ENCODE measurements at regions not wholly inside any gene's neighbourhood (a gene's known extent, or its start where the extent isn't known, plus 50 kb on each side); places are given as distances from the start of the nearest gene placed in this dataset.
"Not testable (repeated sequence)": the region's sequence is repeated elsewhere in the genome, so short reads cannot be mapped to it uniquely, and the experiment has no call there.

DNA sequence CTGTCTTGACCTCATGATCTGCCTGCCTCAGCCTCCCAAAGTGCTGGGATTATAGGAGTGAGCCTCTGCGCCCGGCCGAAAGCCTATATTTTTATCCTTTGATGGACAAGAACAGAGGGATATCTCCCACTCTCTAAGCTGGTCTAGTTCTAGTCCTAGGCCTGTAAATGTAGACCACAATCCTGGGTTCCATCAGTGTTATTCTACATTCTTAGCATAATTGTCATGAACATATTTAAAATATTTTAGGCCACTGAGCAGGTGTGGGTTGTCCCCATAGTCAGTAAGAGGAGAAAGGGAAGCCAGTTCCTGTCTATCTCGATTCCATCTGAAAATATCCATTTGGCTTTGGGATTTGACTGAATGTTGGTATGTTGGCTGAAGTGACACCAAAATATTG is 118.1 kb downstream of the EBLN2 start:
- no peak for DNase-seq

DNA sequence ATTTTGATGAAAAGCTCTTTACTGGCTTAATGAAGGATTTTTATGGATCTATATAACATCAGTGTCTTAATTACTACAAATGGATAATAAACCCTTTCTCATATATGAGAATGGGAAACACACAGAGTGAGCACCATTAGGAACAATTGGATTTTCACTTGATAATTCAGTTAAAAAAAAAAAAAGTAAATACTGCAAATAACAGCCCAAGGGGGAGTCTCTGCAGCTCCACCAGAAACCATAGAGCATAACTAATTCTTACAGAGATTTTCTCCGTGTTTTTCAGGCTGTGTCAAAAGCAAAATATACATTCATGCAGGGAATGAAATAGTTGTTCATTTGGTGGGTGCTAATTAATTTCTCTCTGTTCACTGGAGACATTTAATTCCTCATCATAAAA is 125.3 kb downstream of the EBLN2 start:
- DNase-seq = no peak

DNA sequence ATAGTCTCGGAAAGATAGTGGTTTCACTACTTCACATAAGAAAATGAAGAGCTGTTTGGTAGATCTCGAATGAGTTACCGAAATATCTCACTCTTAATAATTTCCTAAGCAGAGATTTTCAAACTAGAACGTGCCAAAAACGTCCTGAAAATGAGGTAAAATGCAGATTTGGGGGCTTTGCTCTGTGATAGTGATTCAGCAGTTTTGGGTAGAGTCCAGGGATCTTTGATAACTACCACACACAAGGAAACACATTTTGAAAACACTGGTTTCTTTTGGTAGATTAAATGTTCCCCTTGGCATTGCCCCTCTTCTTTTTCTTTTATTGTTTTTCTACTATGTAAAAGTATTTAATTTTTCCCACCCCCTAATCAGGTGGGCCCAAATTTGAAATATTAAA is 125.9 kb downstream of the EBLN2 start:
- DNase-seq = no peak

DNA sequence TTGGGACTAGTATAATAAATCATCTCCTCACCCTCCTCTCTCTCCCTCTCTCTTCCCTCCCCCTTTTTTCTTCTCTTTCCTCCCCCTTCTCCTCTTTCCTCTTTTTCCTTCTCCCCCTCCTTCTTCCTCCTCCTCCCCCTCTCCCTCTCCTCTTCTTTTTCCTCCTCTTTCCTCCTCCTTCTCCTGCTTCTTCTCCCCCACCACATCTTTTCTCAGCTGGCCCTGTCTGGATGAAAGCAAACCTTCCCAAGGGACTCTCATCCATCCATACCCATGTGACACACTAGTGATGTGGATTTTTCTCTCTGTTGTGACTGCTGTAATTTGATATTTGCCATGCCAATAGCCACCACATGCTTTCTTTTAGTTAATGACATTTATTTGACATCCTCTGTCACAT is 127.2 kb downstream of the EBLN2 start:
- no peak for DNase-seq

DNA sequence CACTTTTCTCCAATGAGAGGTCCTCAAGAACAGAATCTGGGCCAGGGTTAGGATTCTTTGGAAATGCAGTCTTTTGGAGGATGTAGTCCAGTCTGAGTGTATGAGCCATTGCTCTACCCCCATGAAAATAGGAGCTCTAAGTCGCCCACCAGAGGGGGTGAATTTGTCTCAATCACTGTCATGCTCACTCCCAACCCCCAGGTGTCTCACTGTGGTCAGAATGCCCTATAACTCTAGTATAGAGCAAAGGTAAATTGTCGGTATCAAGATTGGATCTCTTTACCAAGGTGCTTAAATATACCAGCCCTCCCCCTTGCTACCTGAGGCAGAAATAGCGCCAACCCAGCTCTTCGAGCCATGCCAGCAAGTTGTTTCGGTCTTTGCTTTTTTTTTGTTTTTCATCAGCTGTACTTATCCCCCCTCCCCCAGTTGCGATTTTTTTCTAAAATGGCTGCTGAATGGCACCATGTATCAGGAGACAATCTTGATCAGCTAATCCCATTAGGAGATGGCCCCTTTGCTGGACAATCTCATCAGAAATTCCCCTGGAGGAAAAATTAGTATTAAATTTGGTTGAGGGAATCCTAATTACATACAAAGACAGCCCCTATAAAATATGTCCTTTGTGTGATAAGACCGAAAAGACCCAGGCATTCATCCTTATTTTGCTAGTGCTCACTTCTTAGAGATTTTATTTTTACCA is 130.7 kb downstream of the EBLN2 start:
- DNase-seq = no peak

DNA sequence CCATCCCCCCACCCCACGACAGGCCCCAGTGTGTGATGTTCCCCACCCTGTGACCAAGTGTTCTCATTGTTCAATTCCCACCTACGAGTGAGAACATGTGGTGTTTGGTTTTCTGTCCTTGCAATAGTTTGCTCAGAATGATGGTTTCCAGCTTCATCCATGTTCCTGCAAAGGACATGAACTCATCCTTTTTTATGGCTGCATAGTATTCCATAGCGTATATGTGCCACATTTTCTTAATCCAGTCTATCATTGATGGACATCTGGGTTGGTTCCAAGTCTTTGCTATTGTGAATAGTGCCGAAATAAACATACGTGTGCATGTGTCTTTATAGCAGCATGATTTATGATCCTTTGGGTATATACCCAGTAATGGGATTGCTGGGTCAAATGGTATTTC is 132.5 kb downstream of the EBLN2 start:
- not testable (repeated sequence) for DNase-seq

DNA sequence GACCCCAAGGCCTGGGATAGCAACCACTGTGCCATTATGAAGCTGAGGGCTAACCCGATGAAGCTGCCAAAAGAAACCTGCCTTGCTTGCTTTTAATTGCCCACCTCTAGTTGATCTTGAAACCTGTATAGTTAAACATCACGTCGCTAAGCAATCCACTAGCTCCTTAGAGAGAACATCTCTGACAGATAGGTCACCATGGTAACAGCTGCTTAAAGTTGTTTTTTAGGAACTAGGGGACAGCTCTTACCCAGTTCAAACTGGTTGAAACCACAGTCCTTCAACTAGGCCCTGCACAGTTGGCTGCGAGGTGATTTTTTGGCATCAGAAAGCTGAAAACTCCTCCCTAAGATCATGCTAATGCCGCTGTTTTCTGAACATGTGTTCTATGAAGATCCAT is 135.7 kb downstream of the EBLN2 start:
- no peak for DNase-seq

DNA sequence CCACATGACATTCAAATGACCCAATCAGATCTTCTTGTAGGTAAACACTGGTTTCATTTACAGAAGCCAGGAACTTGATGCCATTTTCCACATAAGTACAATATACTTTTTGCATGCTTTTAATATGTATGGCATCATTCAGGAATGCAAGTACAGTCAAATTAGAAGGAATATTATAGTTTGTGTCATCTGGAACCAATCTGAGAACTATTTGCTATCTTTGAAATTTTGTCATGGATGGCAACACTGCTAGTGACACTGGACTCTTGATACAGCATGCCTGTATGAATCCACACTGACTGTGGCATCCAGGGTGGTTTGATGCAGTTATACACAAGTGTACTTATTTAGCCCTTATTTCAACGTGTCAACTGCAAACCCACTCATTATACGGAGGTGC is 141.6 kb downstream of the EBLN2 start:
- no peak for DNase-seq

DNA sequence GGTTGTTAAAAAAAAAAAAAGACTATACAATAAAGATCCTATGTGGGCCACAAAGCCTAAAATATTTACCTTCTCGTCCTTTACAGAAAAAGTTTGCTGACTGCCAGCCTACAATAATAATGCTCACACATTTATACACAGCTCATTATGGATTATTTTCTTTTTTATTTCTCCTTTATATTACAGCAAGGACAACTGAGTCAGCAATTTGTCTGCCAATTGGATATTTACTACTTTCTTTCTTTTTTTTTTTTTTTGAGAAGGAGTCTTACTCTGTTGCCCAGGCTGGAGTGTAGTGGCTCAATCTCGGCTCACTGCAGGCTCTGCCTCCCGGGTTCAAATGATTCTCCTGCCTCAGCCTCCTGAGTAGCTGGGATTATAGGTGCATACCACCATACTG is 142.2 kb downstream of the EBLN2 start:
- no peak for DNase-seq

DNA sequence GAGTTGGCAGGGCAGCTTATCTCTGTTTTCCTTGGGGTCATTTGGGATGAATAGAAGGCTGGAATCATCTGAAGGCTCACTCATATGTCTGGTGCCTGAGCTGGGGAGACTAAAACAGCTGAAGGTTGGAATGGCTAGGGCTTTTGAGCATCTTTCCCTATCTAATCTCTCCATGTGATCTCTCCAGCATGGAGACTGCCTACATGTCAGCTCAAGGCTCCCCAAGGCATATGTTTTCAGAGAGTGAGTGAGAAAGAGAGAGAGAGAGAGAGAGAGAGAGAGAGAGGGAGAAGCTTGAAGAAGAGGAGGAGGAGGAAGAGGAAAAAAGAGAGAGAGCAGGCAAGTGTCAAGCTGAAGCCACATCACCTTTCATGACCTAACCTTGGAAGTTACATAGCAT is 143.4 kb downstream of the EBLN2 start:
- DNase-seq = no peak

DNA sequence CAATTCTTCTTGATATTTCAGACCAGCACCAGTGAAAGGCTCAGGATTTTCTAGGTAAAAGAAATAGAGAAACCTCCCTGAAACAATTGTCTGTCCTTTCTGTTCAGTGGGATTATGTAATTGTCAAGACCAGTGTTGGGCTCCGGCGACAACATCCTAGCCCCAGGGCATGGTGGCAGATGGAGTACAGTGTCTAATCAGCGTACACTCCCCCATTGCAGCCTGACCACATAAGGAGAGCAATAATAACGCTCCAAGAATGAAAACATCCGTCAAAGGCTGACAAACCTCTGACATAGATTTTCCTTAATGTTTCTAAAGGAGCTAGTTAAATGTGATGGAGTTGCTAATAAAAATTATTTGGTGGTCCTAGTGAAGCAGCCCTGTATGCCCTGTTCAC is 144.6 kb downstream of the EBLN2 start:
- DNase-seq = no peak

DNA sequence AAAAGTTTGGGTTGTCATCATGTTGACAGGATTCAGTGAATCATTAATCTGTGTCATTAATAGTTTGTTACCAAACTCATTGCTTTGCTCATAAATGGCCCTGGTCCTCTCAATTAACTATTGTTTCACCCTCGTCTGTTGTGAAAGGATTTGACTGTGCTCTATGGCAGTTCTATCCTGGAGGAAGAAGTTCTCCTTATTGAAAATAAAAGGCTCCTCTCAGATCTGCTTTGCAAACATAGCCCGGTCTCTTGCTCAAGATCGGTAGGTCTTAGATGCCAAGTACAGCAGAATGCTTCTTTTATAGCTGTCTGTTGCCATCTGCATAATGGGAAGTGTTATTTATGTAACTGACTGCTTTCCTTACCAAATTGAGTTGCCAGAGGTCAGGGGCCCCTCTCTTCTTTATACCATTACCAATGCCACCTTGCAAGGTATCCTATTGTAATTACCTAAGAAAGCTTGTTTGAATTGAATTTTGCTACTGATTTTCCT is 146.5 kb downstream of the EBLN2 start:
- DNase-seq = no peak

DNA sequence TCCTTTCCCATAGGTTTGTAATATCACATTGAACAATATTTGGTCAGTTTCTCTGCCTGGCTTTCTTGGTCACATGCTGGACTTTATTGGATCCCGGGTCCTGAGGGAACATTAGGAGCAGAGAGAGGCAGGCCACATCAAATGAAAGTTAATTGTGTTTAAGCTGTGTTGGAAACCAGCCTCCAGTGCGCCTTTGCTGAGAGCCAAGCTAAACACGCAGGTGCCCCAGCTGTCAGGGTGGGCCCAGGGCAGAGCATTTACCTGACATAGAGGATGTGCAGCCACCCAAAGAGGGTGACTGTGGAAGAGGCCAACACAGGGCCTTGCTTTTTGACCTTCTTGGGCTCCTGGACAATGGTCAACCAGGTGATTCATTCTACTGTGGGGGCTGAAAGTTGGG is 149.3 kb downstream of the EBLN2 start:
- no peak for DNase-seq

DNA sequence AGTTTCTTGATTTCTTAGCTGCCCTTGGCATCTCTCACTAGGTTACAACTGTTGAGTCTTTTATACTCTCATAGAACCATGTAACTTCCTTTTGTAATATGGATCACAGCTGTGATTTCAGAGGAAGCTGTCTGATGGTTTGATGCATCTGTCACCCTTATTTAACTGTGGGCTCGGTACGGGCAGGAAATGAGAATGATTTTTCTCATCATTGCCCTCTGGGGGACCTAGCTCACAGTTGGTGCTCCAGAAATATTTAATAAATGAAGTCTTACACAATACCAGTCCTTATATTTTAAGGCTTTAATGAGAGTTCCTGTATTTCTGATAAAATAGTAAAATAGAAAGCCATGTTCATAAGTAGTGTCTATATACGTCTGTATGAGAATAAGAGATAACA is 151.2 kb downstream of the EBLN2 start:
- no peak for DNase-seq

DNA sequence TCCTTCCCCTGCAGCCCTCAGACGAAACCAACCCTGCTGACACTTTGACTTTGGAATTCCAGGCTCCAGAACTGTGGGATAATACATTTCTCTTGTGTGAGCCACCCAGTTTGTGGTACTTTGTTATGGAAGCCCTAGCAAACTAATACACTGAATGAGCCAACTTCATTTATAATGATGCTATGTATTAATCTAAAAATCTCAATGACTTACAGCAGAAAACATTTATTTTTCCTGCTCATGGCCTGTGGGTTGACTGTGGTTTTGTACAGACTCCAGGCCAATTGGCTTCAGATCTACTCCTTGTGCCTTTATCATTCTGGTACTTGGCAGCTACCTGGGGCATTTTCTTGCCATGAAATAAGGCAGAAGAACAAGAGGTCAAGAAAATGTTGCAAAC is 152.4 kb downstream of the EBLN2 start:
- DNase-seq = peak; percentile 11

DNA sequence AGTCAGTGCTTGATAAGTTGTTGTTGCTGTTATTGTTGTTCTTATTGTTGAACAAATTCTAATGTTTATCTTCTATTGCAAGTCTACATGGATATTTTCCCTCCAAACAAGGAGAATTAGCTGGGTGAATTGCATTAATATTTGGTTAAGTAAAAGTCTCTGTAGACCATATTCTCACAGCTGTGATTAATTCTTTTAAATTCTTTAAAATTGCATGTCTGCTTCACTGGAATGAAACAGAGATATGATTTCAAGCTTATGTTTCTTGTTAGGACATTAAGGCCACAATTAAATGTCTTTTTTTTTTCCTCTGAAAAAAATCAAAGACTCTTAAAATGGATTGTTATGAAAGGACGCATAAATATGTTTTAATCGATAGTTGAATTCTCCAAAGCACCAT is 153.4 kb downstream of the EBLN2 start:
- DNase-seq = no peak

DNA sequence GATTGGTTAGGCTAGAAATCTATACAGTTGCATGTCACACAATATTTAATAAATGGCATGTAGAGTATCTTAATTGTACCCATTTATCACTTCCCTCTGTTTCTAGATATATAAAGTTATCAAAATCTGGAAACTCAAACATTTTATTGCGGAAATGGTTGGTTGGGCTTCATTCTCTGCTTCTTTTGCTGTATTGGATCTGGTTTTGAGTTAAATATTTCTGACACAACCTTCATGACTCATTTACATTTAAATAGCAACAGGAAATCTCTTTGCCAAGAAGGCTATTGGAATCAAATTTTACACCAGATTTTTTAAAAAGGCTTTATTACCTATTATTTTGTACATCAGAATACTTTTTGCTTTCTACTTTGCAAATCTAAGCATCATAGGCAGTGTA is 153.8 kb downstream of the EBLN2 start:
- DNase-seq = no peak

DNA sequence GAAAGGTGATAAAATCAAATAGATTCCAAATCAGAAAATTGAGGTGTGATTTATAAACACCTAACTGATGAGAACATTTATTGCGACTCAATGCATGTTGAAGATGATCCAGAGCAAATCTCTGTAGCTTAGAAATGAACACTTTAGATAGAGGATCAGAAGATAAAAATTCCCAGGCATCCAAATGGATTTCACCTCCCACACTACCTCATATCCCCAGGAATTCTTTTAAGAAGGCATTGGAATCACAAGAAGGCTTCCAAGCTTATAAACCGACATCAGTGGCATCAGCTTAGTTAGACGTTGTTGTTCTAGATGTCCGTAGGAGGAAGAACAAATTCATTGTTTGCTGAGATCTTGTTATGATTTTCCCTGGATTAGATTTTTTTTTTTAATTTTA is 154.4 kb downstream of the EBLN2 start:
- no peak for DNase-seq

DNA sequence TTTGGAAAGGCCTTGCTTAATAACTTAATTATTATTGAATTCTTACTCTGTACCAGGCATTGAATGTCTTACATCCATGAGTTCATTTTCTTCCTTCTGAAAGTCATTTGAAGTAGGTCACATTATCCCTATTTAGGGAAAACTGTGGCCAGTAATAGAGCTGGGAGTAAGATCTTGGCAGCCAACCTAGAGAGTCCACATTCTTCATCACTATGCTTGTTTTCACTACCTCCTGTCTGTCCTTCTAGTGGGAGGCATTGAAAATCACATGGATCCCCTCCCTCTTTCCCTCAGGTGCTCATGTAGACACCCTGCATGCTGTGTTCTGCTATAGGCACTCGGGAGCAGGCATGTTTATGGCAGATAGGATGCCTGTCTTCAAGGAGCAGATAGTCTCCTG is 154.9 kb downstream of the EBLN2 start:
- no peak for DNase-seq

DNA sequence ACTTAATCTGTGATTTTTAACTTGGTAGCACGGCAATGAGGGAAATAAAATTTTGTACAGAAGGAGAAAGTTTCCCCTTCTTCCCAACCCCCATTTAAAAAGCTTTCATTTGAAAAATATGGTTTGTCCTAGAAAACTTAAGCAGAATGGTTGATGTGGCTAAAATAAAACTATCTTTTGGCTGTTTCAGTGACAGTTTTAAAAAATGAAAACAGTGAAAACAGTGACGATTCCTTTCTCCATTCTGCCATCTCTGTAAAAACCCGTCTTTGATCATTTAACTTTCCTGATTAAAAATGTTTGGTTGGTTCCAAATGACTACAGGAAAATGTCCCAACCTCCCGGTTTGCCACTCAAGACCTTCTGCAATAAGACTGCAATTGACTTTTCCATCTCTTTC is 160.7 kb downstream of the EBLN2 start:
- DNase-seq = no peak

DNA sequence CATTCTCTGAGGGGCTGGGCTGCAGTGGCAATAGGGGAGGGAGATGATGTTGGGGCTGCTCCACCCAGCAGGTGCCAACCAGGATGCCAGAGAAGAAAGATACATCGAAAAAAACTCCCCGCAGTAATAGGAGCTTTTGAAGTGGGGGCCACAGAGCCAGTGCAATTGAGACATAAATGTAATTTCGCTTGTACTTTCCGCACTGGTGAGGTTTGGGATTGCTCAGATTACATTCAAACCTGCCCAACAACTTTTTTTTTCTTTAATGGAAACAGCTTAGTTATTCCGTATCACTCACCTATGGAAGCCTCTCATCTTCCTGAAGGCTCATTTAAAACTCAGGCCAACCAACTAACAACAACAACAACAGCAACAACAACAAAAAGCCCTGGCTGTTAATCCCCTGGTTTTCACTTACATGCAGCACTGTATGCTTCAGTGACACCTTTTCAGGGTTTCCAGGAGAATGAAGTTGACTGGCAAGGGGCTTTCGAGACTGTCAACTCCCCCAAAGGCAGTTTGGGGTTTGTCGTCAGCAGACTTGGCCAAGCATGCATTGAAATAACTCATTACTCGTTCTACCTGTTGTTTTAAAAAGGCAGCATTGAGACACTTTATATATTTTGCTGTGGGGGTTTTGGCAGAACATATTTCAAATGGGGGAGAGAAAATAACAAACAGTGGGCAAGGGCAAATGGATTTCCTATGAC is 163.8 kb downstream of the EBLN2 start:
- no peak for DNase-seq

DNA sequence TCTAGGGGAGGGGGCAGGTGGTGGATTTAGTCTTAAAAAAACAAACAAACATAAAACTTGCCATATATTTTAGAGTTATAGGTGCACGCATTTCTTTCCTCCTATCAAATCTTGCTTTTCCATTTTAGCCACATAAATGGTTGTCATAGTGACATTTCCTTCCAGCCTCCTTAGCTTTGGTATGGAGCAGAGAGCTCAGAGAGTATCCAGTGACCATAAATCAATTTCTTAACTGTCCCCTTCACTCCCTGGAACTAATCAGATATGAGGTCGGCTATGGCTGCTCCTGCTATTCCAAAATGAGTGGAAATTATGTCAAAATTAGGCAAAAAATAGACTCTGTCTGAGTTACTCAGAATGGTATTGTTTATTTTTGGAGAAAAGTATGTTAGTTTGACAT is 164.5 kb downstream of the EBLN2 start:
- DNase-seq = no peak

DNA sequence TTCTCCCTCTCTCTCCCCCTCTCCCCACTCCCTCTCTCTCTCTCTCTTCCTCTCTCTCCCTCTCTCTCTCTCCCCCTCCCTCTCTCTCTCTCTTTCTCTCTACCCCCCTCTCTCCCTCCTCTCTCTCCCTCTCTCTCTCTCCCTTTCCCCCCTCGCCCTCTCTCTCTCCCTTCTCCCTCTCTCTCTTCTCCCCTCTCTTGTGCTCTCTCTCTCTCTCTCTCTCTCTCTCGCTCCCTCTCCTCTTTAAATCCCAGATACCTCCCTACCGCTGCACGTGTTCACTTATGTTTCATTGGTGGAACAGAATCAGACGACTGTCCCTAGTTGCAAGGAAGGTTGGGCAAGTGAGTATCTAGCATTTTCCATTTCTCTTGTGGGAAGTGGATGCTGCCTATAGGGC is 166.5 kb downstream of the EBLN2 start:
- DNase-seq = no peak

DNA sequence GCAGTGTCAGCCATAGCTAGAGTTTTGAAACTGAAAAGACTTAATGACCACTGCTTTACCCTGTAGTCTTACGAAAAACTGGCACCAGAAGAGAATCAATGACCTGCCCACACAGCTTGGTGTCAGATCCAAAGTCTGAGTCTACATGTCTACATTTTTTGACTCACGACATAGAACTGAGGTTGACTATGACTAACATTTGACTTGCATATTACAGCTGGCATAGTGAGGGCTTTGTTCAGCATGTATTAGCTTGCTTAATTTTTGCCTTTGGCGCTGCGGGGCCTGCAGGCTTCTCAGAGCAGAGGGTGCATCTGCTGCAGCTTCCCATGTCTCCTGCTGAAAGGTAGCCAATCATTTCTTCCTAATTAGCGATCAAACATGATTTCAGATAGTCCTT is 167.0 kb downstream of the EBLN2 start:
- DNase-seq = no peak

DNA sequence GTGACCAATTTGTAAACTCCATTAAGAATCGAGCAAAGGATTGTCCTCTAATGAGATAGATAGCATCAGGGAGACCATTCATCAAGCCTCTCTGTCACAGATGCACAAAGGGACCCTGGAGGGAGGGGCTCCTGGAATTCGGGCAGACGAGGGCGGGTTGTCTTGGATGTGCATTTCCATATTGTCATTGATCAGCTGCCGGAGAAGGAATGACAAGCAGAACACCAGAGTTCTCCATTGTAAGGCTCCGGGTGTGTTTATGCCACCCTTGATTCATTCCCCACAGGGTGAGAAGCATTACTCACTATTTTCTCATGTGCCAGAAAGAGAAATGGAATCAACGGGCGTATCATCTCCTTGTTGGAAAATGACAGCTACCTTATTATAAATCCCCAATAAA is 167.5 kb downstream of the EBLN2 start:
- DNase-seq = no peak
